DND-41 (cell line): ENCODE measurements at regions not wholly inside any gene's neighbourhood (a gene's known extent, or its start where the extent isn't known, plus 50 kb on each side); places are given as distances from the start of the nearest gene placed in this dataset.

Experiments
- ATAC-seq: fragments of 200-7000 bp; cut with Tn5 transposase; 3 replicates; pipeline ENCODE4 v1.9.1; 2021; ENCODE audit warnings: low read depth; ENCODE audit not compliant: insufficient read depth
- DNase-seq: peaks from one replicate; pipeline ENCODE4 v3.0.0-alpha.2; 2020
- H2AFZ ChIP-seq: 2 replicates; pipeline ENCODE4 v1.6.0; 2012; ENCODE audit warnings: low read depth, low read length
- H3K27ac ChIP-seq: 2 replicates; pipeline ENCODE4 v1.5.1; 2012; ENCODE audit warnings: low read length, inconsistent platforms
- H3K27me3 ChIP-seq: fragments of 200-600 bp; sonication (generic); 2 replicates; pipeline ENCODE4 v1.6.0; 2012; ENCODE audit warnings: low read length, mild to moderate bottlenecking, inconsistent platforms; ENCODE audit not compliant: insufficient read depth, poor library complexity
- H3K36me3 ChIP-seq: 2 replicates; pipeline ENCODE4 v1.5.1; 2012; ENCODE audit warnings: low read length, inconsistent platforms; ENCODE audit not compliant: insufficient read depth
- H3K4me1 ChIP-seq: 2 replicates; pipeline ENCODE4 v1.5.1; 2012; ENCODE audit warnings: mild to moderate bottlenecking, low read length; ENCODE audit not compliant: insufficient read depth
- H3K4me2 ChIP-seq: 2 replicates; pipeline ENCODE4 v1.6.0; 2012; ENCODE audit warnings: mild to moderate bottlenecking, moderate library complexity, low read length, inconsistent platforms; ENCODE audit not compliant: insufficient read depth
- H3K4me3 ChIP-seq, 2 experiments: fragments of 200-600 bp in 1 of 2; shearing (Covaris generic) in 1 of 2; 2 replicates each; pipeline ENCODE4 v1.5.1; 2012 to 2016; ENCODE audit warnings: inconsistent platforms in 2 of 2, low read length in 2 of 2, mild to moderate bottlenecking in 2 of 2, low read depth in 1 of 2, moderate library complexity in 1 of 2
- H3K79me2 ChIP-seq: 2 replicates; pipeline ENCODE4 v1.6.0; 2012; ENCODE audit warnings: low read length, inconsistent platforms; ENCODE audit not compliant: insufficient read depth
- H3K9ac ChIP-seq: 2 replicates; pipeline ENCODE4 v1.6.0; 2012; ENCODE audit warnings: low read depth, mild to moderate bottlenecking, inconsistent platforms, low read length, moderate library complexity
- H3K9me3 ChIP-seq: 2 replicates; pipeline ENCODE4 v1.5.1; 2012; ENCODE audit warnings: low read length, moderate library complexity, mild to moderate bottlenecking, inconsistent platforms; ENCODE audit not compliant: insufficient read depth, severe bottlenecking
- H4K20me1 ChIP-seq: 2 replicates; pipeline ENCODE4 v1.6.0; 2012; ENCODE audit warnings: low read length; ENCODE audit not compliant: insufficient read depth
- CTCF ChIP-seq: IDR thresholded peaks from 2 replicates; pipeline ENCODE4 v1.5.1; 2012; ENCODE audit warnings: borderline replicate concordance, low read length, moderate library complexity, mild to moderate bottlenecking; ENCODE audit not compliant: poor library complexity, severe bottlenecking; ENCODE audit errors: extremely low read depth
- EZH2 ChIP-seq: IDR thresholded peaks from 3 replicates; pipeline ENCODE4 v1.6.1; 2012; ENCODE audit warnings: borderline replicate concordance, low read depth, mild to moderate bottlenecking, moderate library complexity, low read length, inconsistent platforms; ENCODE audit not compliant: severe bottlenecking

- Histone ChIP-seq H4K20me1 (no peaks in the 10 kb centered on the region), H3K9ac (no peak overlapping the region), H3K36me3 (no peaks in the 10 kb centered on the region), H3K79me2 (no peaks in the 10 kb centered on the region), H3K9me3 (no peaks in the 10 kb centered on the region), H2AFZ (no peak overlapping the region), H3K4me2 (no peak overlapping the region), H3K27ac (no peak overlapping the region), H3K4me3 (no peak overlapping the region), H3K27me3 (no peaks in the 10 kb centered on the region), H3K4me1 (no peaks in the 10 kb centered on the region)
- ATAC-seq, result no peak
- TF ChIP-seq EZH2, result no peak
- TF ChIP-seq CTCF, result no peak
- no peak for DNase-seq
Measured at GRCh38 chr1:55329808-55330432, 114.8 kb upstream of the USP24 start.

- DNase-seq, result no peak
- Histone ChIP-seq H3K9me3 (no peaks in the 10 kb centered on the region), H3K4me2 (no peak overlapping the region), H3K4me3 (no peak overlapping the region), H4K20me1 (no peaks in the 10 kb centered on the region), H3K27me3 (no peaks in the 10 kb centered on the region), H3K79me2 (no peaks in the 10 kb centered on the region), H3K9ac (no peak overlapping the region), H3K36me3 (no peaks in the 10 kb centered on the region), H3K27ac (no peak overlapping the region), H2AFZ (no peak overlapping the region), H3K4me1 (no peaks in the 10 kb centered on the region)
- TF ChIP-seq EZH2 (no peak), CTCF (no peak)
- ATAC-seq, result no peak
Measured at GRCh38 chr1:55329091-55329490, 113.9 kb upstream of the USP24 start.

- Histone ChIP-seq H3K4me3 (no peak overlapping the region), H3K27me3 (no peaks in the 10 kb centered on the region), H3K36me3 (no peaks in the 10 kb centered on the region), H3K9me3 (no peaks in the 10 kb centered on the region), H2AFZ (no peak overlapping the region), H4K20me1 (no peaks in the 10 kb centered on the region), H3K4me1 (no peaks in the 10 kb centered on the region), H3K79me2 (no peaks in the 10 kb centered on the region), H3K9ac (no peak overlapping the region), H3K27ac (no peak overlapping the region), H3K4me2 (no peak overlapping the region)
- DNase-seq, result no peak
- TF ChIP-seq EZH2 (no peak), CTCF (no peak)
- no peak for ATAC-seq
Measured at GRCh38 chr1:55326496-55327243, 111.5 kb upstream of the USP24 start.
